HG03342 (cell line): ENCODE measurements at regions not wholly inside any gene's neighbourhood (a gene's known extent, or its start where the extent isn't known, plus 50 kb on each side); places are given as distances from the start of the nearest gene placed in this dataset.
"Not testable (repeated sequence)": the region's sequence is repeated elsewhere in the genome, so short reads cannot be mapped to it uniquely, and the experiment has no call there.

ENCODE experiments used
- ATAC-seq: cut with Tn5 transposase; IDR thresholded peaks from one replicate; pipeline ENCODE4 v1.9.1; 2021; ENCODE audit warnings: mild to moderate bottlenecking, moderate library complexity; ENCODE audit not compliant: unreplicated experiment

- not testable (repeated sequence) for ATAC-seq
These were observed 166.9 kb downstream of the CWH43 start for GRCh38 chr4:49153011-49153410.

GRCh38 chr4:49154308-49155103 lies 168.4 kb downstream of the CWH43 start:
- ATAC-seq = peak; percentile 58

DNA sequence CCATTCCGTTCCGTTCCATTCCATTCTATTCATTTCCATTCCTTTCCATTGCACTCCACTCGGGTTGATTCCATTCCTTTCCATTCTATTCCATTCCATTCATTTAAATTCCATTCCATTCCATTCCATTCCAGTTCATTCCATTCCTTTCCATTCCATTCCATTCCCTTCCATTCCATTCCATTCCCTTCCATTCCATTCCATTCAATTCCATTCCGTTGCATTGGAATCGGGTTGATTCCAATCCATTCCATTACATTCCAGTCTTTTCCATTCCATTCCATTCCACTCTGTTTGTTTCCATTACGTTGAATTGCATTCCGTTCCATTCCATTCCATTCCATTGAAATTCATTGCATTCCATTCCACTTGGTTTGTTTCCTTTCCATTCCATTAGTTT lies 169.2 kb downstream of the CWH43 start:
- not testable (repeated sequence) for ATAC-seq

DNA sequence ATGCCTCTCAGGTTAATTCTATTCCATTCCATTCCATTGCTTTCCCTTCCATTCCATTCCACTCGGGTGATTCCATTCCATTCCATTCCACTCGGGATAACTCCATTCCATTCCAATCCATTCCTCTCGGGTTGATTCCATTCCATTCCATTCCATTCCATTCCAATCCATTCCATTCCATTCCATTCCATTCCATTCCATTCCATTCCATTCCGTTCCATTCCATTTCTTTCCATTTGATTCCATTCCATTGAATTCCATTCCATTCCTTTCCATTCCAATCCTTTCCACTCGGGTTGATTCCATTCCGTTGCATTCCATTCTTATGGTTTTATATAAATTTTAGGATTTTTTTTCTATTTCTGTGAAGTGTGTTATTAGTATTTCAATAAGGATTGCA lies 170.2 kb downstream of the CWH43 start:
- ATAC-seq = not testable (repeated sequence)

DNA sequence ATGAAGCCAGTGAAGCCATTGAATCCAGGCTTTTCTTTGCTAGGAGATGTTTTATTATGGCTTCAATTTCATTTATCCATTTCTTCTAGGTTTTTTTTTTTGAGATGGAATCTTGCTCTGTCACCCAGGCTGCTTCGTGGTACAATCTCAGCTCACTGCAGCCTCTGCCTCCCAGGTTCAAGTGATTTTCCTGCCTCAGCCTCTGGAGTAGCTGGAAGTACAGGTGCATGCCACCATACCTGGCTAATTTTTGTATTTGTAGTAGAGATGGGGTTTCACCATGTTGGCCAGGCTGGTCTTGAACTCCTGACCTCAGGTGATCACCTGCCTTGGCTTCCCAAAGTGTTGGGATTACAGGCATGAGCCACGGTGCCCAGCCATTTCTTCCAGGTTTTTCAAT lies 171.6 kb downstream of the CWH43 start:
- ATAC-seq = not testable (repeated sequence)

GRCh38 chr4:49161111-49161541 lies 175.1 kb downstream of the CWH43 start:
- not testable (repeated sequence) for ATAC-seq

DNA sequence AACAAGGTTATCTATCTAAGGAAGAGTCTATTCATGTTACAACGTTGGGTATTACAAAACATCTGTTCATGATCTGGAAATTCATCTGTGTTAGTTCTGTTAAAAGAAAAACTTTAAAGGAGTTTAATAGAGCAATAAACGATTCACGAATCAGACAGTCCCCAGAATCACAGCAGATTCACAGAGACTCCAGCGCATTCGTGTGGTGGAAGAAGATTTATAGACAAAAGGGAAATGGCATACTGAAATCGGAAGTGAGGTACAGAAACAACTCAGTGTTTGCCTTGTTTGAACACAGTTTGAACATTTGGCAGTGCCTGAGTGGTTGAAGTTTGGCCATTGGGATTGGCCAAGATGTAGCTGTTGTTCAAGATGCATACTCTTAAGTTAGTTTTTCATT lies 178.8 kb downstream of the CWH43 start:
- not testable (repeated sequence) for ATAC-seq

DNA sequence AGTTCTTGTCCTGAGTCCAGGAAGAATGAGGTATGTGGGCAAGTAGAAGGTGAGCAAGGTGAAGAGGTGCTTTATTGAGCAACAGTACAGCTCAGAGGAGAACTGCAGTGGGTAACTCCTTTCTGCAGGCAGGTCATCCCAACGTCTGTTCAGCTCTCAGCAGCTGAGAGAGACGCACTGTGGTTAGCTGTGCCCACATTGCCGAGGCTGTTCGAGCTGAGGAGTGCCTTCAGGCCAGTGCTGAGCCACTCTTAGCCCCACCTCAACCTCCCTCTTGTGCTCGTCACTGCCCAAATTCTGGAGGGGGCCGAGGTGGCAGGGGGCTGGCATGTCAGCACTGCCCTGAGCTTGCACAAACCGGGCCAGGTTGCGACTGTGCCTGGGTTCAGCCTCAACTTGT lies 191.8 kb downstream of the CWH43 start:
- ATAC-seq = not testable (repeated sequence)

GRCh38 chr4:49181088-49181487 lies 195.0 kb downstream of the CWH43 start:
- not testable (repeated sequence) for ATAC-seq

DNA sequence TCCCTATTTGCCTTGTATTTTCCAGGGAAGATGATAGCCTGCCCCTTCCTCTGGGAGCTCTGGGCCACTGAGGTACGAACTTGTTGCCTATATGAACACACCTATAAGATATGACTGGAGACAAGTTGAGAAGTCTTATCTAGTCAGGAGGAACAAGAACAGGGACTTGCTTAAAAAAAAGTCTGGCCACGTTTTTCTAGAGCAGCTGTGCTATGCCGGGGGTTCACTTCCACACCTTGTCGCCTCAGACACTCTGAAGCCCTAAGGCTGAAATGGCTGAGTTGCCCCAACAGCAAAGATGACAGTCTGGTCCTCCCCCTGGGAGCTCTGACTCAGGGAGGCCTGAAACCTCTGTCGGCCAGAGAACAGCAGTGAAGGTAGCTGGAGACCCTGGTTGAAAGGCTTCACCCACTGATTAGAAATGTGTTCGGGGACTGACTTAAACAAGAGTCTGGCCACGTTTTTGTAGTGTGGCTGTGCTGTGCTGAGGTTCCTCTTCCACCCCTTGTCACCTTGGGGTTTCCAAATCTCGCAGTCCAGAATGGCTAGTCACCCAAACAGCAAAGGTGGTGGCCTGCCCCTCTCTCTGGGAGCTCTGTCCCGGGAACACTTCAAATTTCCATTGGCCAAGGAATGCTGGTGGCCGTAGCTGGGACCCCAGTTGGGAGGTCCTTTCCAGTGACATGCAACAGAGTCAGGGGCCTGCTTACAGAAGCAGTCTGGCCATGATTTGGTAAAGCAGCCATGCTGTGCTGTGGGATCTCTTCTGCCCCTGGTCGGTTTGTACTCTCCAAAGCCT lies 225.5 kb downstream of the CWH43 start:
- not testable (repeated sequence) for ATAC-seq

GRCh38 chr4:49213250-49213649 lies 227.2 kb downstream of the CWH43 start:
- ATAC-seq = not testable (repeated sequence)

GRCh38 chr4:49213750-49214149 lies 227.7 kb downstream of the CWH43 start:
- ATAC-seq = not testable (repeated sequence)

DNA sequence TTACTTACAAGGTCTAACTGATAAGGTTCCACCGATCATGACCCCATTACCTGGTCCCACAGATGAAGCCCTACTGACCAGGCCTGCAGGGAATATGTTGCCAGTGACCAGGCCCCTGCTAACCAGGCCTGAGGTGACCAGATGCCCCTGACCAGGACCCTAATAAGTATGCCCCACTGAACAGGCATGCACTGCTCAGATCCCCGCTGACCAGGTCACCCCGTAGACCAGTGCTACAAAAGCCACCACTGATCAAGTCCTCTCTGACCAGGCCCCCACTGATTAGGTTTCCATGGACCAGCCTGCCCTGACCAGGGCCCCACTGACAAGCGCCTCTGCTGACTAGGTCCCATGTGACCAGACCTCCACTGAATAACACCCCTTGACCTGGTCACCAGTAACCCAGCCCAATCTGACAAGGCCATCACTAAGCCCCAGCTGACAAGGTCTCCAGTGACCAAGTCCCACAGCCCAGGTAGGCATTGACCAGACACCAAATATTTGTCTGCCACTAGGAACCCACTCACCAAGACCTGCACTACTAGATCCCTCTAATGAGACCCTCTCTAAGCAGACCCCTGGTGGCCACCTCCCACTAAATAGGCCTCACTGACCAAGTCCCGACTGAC lies 228.5 kb downstream of the CWH43 start:
- ATAC-seq = not testable (repeated sequence)

- not testable (repeated sequence) for ATAC-seq
These were observed 229.0 kb downstream of the CWH43 start for GRCh38 chr4:49215082-49215479.

- ATAC-seq = not testable (repeated sequence)
These were observed 230.5 kb downstream of the CWH43 start for GRCh38 chr4:49216606-49217005.

DNA sequence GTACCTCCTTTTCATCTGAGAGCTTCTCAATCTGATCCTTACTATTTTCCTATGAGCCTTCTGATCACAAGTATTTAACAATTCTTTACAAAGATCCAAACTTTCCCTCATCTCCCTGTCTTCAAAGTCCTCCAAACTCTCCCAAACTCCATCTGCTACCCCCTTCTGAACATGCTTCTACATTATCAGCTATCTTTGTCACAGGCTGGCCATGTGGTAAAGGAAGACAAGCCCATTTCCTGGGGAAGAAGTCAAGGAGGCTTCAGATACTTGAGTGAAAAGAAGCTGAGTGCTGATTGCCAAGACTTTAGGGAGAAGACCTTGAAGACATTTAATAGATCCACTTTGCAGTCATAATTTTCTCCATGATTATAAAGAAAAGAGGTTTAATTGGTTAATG lies 231.4 kb downstream of the CWH43 start:
- no peak for ATAC-seq

DNA sequence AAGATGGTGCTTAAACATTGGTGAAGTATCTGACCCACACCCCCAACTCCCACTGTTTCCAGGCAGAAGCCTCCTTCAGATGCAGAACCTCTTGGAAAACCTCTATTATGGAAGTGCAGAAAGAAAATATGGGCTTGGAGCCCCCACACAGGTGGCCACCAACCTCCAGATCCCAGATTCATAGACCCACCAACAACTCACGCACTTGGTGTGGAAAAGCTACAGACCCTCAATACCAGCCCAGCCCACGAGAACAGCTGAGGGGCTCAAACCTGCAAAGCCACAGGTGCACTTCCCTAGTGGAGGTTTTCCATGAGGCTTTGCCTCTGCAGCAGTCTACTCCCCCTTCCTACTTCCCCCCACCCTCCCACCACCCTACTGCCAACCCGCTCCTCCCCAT lies 232.0 kb downstream of the CWH43 start:
- not testable (repeated sequence) for ATAC-seq

DNA sequence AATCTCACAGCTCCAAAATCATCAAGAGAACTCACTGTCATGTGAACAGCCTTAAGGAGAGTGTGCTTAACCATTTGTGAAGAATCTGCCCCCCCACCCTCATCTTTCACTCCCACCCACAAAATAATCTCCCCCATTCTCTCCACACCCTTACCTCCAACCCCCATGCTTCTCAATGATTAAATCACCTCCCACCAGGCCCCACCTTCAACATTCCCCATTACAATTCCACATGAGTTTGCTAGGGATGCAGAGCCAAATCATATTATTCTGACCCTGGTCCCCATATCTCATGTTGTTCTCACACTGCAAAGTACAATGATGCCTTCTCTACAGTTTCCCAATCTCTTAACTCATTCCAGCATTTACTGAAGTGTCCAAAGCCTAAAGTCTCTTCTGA lies 232.9 kb downstream of the CWH43 start:
- not testable (repeated sequence) for ATAC-seq

DNA sequence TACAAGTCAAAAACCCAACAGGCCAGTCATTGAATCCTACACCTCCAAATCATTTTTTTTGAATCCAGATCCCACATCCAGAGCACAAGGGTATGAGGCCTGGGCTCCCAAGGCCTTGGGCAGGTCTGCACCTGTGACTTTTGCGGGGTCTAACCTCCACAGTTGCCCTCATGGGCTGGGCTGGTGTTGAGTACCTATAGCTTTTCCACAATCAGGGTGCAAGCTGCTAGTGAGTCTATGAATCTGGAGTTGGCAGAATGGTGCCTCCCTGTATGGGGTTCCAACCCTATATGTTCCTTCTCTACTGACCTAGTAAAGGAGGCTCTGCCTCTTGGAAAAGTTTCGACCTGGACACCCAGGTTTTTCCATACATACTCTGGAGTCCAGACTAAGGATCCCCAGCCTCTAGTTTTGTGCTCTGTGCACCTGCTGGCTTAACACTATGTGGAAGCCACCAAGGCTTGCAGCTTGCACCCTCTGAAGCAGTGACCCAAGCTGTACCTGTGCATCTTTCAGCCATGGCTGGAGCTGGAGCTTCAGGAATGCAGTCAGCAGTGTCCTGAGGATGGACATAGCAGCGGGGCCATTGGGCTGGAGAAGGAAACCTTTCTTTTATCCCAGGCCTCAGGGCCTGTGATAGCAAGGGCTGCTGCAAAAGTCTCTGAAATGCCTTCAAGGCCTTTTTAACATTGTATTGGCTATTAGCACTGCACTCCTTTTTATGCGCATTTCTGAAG lies 233.6 kb downstream of the CWH43 start:
- not testable (repeated sequence) for ATAC-seq

GRCh38 chr4:49221209-49221608 lies 235.1 kb downstream of the CWH43 start:
- ATAC-seq = no peak

GRCh38 chr4:49222810-49223209 lies 236.7 kb downstream of the CWH43 start:
- ATAC-seq = not testable (repeated sequence)
